GM18951 (cell line): ENCODE measurements at regions not wholly inside any gene's neighbourhood (a gene's known extent, or its start where the extent isn't known, plus 50 kb on each side); places are given as distances from the start of the nearest gene placed in this dataset.

Experiments
- POLR2A ChIP-seq: IDR thresholded peaks from 4 replicates; pipeline ENCODE4 v1.6.1; 2011; ENCODE audit warnings: mild to moderate bottlenecking; ENCODE audit not compliant: insufficient read length, insufficient read depth; ENCODE audit errors: extremely low read depth
- in situ Hi-C: fragments of 300-500 bp; cut with MboI; formaldehyde crosslinking; loops from one replicate; pipeline ENCODE4 v1.12.0; 2022; ENCODE audit warnings: low sequenced_read_pairs, mixed read lengths, inconsistent platforms; ENCODE audit not compliant: unreplicated experiment

DNA sequence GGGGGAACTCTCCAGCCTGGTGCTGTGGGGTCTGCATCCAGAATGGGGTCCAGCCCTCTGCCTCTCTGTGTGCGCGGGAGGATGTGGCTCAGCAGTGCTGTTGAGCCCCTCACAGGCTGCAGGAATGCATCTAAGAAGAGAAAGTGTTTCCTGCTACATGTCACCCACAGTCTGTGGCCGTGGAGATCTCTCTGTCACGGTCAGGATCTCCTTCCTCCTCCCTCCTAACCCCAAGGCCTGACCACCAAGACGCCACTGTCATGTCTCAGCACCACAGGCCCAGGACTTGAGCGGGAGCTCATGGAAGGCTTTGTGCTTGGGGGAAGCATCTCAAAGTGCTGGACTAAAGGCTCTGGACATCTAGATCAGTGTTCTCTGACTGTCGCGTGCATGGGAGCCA, 90.1 kb downstream of the SREK1 start:
- in situ Hi-C loops = no loop called here
- TF ChIP-seq POLR2A = no peak

DNA sequence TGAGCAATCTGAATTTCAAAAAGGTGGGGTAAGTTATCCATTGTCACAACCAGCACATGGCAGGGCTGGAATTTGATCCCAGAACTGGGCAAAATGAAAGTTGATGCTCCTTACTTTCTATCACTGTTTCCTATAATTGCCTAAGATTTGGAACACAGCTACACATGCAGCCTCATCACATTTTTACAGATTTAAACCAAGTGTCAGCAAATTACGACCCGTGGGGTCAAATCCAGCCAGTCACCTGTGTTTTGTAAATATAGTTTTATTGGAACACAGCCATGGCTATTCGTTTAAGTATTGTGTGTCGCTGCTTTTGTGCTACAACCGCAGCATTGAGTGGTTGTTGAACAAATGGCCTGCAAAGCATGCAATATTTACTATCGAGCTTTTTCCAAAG, 94.3 kb downstream of the SREK1 start:
- no peak for TF ChIP-seq POLR2A

DNA sequence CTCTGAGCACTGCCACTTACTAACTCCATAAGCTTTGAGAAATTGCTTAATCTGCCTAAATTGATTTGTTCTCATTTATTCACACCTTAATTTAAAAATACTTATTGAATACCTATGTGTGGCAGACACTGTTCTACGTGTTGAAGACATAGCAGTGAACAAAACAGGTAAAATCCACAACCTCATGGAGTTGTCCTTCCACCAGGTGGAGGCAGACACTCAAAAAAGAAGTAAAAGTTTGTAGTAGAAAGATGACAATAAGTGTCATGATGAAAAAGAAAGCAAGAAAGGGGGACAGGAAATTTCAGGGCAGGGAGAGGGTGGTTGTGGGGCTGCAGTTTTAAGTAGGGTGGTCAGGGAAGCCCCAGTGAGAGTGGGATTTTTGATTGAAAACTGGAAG, 94.9 kb downstream of the SREK1 start:
- TF ChIP-seq POLR2A = no peak
- in situ Hi-C loops = no loop called here

More for the DNA sequence above, 94.3 kb downstream of the SREK1 start:
- in situ Hi-C loops = no loop called here

DNA sequence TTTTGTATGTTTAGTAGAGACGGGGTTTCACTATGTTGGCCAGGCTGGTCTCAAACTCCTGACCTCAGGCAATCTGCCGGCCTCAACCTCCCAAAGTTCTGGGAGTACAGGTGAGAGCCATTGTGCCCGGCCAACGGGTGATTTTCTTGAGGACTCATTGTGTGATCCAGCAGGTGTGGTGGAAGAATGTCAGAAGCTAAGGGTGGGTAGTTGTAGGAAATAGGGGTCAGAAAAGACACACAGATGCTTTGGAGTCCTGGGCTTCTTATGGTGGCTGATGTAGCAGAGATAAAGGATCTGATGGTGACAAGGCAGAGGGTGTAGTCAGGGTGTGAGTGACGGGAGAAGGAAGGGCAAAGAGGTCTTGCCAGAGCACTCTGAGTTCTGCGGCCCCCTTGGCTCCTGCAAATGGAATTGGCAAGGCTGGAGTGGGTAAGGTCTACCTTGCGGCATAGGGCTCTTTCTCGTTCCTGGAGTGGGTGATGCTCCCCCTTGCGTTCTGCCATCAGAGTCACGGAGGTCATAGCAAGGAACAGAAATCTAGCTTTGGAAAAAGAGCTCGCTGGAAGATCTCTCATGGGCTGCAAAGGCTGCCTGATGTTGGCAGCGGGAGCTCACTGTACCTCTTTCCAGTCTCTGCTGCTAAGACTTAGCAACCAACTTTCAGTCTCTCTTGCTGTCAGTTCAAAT, 97.2 kb downstream of the SREK1 start:
- in situ Hi-C loops = no loop called here
- no peak for TF ChIP-seq POLR2A

DNA sequence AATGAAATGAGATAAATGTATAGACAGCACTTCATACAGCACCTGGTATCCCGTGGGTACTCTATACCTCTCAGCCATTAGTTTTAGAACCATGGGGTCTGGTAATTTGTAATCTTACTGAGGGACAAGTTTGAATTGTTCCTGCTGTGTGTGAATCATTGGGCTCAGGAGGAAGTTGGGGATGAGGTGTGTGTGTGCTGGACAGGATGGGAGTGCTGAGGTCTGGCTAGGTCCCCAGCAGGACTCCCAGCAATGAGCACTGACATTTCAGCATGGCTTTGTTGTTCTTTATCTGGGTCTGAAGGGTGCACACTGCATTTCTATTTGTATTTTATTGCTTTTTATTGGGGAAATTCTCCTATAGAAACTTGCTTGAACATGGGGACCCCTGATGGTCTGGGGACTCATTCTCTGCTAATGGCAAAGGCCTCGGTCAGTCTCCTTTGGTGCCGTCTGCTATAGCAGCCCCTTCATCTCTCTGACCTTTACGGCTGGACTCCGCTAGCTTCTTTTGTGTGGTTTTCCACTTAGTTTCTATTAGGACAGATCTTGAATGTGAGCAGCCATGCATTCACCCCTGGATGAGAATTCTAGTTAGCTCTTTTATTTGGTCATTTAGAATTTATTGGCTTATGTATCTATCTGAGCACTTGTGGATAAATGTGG, 98.1 kb downstream of the SREK1 start:
- in situ Hi-C loops = no loop called here
- TF ChIP-seq POLR2A = no peak

DNA sequence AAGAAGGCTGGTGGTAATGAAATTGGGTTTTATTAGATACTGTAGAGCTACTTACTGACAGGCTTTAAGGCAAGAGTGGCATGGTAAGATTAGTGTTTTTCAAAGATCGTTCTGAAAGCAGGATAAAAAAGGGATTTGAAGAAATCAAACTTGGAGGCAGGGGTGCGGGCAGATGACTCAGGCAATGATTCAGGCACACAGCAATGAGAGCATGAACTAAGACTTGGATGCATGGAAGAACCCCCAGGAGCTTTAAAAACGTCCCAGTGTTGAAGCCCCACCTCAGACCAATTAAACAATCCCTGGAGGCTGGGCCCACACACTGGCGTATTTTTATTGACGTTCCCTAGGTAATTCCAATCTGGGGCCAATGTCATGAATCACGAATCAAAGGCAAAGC, 102.5 kb downstream of the SREK1 start:
- TF ChIP-seq POLR2A = no peak
- in situ Hi-C loops = no loop called here

DNA sequence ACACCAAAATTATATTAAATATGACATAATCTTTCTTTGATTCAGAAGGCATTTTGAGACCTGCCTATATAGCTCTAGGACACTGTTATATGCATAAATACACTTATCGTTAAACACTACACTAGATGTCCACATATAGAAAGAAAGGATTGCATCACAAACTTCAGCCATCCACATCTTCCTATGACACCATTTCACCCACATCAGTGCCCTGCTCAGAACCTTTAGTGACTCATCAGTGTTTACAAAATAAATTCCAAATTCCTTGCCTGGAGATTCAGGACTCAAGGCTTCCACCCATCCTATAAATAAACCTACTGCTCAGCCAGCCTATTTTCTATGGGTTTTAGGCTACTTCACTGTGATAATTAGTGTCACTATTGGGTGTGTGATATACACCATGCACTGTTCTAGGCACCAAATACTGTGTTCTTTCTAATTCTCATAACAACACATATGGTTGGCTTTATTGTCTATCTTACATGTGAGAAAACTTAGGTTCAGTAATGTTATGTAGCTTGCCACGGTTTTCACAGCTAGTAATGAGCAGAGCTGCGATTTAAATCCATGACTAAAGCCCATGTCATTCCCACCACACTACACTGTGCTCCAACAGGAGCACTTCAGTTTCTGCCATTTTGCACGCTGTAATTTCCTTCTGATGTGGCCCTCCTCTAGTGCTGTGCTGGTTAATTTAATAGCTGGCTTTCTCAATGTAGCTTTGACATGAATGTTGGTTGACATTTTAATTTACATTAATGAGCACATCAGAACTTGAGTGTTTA, 103.3 kb downstream of the SREK1 start:
- TF ChIP-seq POLR2A = no peak

DNA sequence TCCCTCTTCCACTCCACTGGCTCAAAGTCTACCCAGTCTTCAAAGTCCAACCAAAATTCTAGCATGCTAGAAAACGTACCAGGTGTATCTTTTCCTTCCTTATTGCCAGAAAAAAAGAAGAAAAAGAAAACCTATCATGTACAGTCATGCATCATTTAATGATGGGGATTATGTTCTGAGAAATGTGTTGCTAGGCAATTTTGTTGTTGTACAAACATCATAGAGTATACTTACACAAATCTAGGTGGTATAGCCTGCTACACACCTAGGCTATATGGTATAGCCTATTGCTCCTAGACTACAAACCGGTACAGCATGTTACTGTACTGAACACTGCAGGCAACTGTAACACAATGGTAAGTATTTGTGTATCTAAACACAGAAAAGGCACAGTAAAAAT, 104.8 kb downstream of the SREK1 start:
- in situ Hi-C loops = no loop called here
- TF ChIP-seq POLR2A = no peak

More for the DNA sequence above, 103.3 kb downstream of the SREK1 start:
- in situ Hi-C loops = no loop called here

DNA sequence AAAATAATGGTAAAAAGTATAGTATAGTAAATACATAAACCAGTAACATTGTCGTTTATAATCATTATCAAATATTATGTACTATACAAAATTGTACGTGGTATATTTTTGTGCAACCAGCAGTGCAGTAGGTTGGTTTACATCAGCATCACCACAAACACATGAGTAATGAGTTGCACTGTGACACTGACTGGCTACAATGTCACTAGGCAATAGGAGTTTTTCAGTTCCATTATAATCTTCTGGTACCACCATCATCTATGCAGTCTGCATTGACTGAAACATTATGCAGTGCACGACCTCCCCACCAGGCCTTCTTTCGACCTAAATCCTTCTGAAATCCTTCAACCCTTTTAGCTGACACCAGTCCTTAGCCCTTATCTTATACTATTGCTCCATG, 105.8 kb downstream of the SREK1 start:
- in situ Hi-C loops = no loop called here
- no peak for TF ChIP-seq POLR2A

DNA sequence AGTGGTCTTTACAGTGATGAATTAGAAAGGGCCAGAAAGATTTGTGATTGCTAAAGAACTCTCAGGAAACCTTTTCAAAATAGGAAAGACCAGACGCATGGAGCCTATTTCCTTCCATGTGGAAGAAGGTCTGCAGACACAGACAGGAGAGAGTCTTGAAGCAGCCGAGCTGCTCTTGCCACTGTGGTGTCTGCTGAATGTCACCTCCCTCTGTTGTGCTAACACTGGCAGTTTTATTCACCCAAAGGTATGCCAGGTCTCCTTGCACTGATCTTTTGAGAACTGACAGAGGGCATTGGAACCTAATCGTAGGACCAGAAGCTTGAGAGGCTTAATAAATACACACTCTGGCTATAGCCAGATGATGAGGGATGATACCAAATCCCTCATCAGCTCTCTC, 108.7 kb downstream of the SREK1 start:
- in situ Hi-C loops = no loop called here
- TF ChIP-seq POLR2A = no peak

DNA sequence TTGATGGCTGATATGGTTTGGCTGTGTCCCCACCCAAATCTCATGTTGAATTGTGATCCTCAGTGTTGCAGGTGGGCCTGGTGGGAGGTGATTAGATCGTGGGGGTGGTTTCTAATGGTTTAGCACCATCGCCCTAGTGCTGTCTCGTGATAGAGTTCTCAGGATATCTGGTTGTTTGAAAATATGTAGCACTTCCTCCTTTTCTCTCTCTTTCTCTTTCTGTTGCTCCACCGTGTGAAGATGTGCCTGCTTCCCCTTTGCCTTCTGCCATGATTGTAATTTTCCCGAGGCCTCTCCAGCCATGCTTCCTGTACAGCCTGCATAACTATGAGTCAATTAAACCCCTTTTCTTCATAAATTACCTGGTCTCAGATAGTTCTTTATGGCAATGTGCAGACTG, 111.6 kb downstream of the SREK1 start:
- TF ChIP-seq POLR2A = no peak
- in situ Hi-C loops = no loop called here

DNA sequence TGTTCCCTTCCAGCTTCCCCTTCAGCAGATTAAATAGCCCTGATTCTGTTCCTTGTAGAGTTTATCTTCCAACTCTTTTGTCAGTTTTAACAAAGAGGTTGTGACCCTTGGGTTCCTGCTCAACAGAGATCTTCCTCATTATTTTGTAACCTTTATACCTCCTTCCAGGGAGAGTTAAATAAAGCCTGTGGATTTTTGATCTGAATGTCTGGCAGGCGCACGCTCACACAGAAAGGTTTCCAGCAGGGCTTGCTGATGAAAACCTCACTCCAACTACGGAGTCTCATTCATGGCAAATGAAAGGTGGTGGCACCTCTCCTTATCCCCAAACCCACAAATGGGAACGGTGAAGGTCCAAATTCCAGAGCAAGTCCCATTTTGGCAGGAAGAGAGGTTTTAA, 129.0 kb downstream of the SREK1 start:
- in situ Hi-C loops = no loop called here
- TF ChIP-seq POLR2A = no peak

DNA sequence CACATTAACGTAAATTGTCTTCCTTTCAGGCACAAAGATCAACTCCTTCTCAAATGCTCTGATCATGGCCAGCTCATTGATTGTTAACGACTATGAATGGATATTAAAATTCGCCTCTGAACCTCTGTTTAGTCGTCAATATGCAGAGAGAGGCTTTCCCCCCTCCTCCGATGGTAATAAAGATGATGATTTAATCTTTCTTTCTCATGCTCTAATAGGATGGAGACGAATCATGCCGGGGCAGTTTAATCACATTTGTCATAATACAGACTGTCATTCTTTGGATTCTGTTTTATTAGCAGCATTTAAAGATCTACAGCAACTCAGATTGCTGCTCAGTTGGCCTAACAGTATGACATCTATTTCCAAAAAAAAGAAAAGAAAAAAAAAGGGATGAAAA, 132.9 kb downstream of the SREK1 start:
- no peak for TF ChIP-seq POLR2A
- in situ Hi-C loops = no loop called here

DNA sequence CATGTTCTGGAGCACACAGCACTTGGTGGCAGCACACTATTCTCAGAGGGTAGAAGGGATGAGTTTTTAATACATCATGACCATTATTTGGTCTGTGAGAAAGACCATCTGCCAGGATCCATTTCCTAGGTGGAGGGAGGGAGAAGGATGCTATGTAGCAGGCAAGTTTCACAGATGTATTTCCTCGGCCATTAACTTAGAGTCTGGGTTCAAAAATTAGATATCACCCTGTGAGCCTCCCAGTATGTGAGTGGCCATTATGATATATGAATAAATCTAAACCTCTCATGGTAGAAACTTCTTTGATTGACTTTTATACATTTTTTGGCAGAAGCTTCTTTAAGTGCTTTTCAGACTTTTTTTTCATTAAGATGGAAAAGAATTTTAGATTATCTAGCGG, 133.9 kb downstream of the SREK1 start:
- in situ Hi-C loops = no loop called here
- no peak for TF ChIP-seq POLR2A
